GM23338 (cell line): ENCODE measurements at regions not wholly inside any gene's neighbourhood (a gene's known extent, or its start where the extent isn't known, plus 50 kb on each side); places are given as distances from the start of the nearest gene placed in this dataset.

Experiments
- ATAC-seq: fragments of 200-7000 bp; cut with Tn5 transposase; 3 replicates; pipeline ENCODE4 v1.9.1; 2020
- DNase-seq: peaks from one replicate; pipeline ENCODE4 v3.0.0-alpha.2; 2015; ENCODE audit warnings: low spot score
- H2AFZ ChIP-seq: fragments of 200-600 bp; sonication (generic); 2 replicates; pipeline ENCODE4 v1.8.0; 2016; ENCODE audit warnings: antibody characterized with exemption, mild to moderate bottlenecking, moderate library complexity
- H3F3A ChIP-seq: fragments of 200-600 bp; sonication (generic); replicated peaks from 2 replicates; pipeline ENCODE4 v1.8.0; 2017; ENCODE audit warnings: antibody characterized with exemption, mixed run types, low read depth
- H3K27ac ChIP-seq: fragments of 200-600 bp; sonication (generic); 2 replicates; pipeline ENCODE4 v1.6.1; 2016; ENCODE audit warnings: low read depth
- H3K27me3 ChIP-seq: fragments of 200-600 bp; sonication (generic); 2 replicates; pipeline ENCODE4 v1.8.0; 2016; ENCODE audit warnings: mild to moderate bottlenecking, mixed run types, moderate library complexity; ENCODE audit not compliant: insufficient read depth
- H3K36me3 ChIP-seq: fragments of 200-600 bp; sonication (generic); 2 replicates; pipeline ENCODE4 v1.8.0; 2016; ENCODE audit warnings: mild to moderate bottlenecking; ENCODE audit not compliant: insufficient read depth
- H3K4me1 ChIP-seq: fragments of 200-600 bp; sonication (generic); 2 replicates; pipeline ENCODE4 v1.8.0; 2016; ENCODE audit warnings: mild to moderate bottlenecking, moderate library complexity; ENCODE audit not compliant: insufficient read depth
- H3K4me2 ChIP-seq: fragments of 200-600 bp; sonication (generic); 2 replicates; pipeline ENCODE4 v1.7.1; 2017; ENCODE audit warnings: mixed run types
- H3K4me3 ChIP-seq: fragments of 200-600 bp; sonication (generic); 2 replicates; pipeline ENCODE4 v1.6.1; 2016; ENCODE audit warnings: mixed run types
- H3K79me2 ChIP-seq: fragments of 200-600 bp; sonication (generic); replicated peaks from 2 replicates; pipeline ENCODE4 v1.8.0; 2017; ENCODE audit warnings: mild to moderate bottlenecking; ENCODE audit not compliant: insufficient read depth
- H3K9me2 ChIP-seq: fragments of 200-600 bp; sonication (generic); 2 replicates; pipeline ENCODE4 v1.8.0; 2017; ENCODE audit not compliant: insufficient read depth
- H4K20me1 ChIP-seq: fragments of 200-600 bp; sonication (generic); replicated peaks from 2 replicates; pipeline ENCODE4 v1.8.0; 2017; ENCODE audit warnings: mild to moderate bottlenecking; ENCODE audit not compliant: insufficient read depth
- H3K27ac Mint-ChIP-seq: 2 replicates; pipeline ENCODE4 v1.8.0; 2020; ENCODE audit warnings: inconsistent platforms, mild to moderate bottlenecking, moderate library complexity, mixed read lengths
- H3K27me3 Mint-ChIP-seq: 3 replicates; pipeline ENCODE4 v1.8.0; 2022; ENCODE audit warnings: low read depth, mild to moderate bottlenecking, moderate library complexity, mixed read lengths, inconsistent platforms; ENCODE audit not compliant: insufficient read depth, poor library complexity
- H3K36me3 Mint-ChIP-seq: 3 replicates; pipeline ENCODE4 v1.8.0; 2021; ENCODE audit warnings: low read depth, mild to moderate bottlenecking, inconsistent platforms, moderate library complexity, mixed read lengths
- H3K4me1 Mint-ChIP-seq: 3 replicates; pipeline ENCODE4 v1.8.0; 2020; ENCODE audit warnings: mild to moderate bottlenecking, inconsistent platforms, mixed read lengths
- H3K4me3 Mint-ChIP-seq: 3 replicates; pipeline ENCODE4 v1.8.0; 2021; ENCODE audit warnings: moderate library complexity, mild to moderate bottlenecking, inconsistent platforms, mixed read lengths
- H3K9me3 Mint-ChIP-seq: 3 replicates; pipeline ENCODE4 v1.8.0; 2020; ENCODE audit warnings: moderate library complexity, mild to moderate bottlenecking, inconsistent platforms, mixed read lengths
- CREB1 ChIP-seq: fragments of 250-450 bp; sonication (Bioruptor Pico); IDR thresholded peaks from 2 replicates; pipeline ENCODE4 v1.5.0; 2020; ENCODE audit warnings: low read depth, mild to moderate bottlenecking, moderate library complexity
- EZH2 ChIP-seq: fragments of 200-600 bp; sonication (generic); IDR thresholded peaks from one replicate; pipeline ENCODE4 v1.8.0; 2017; ENCODE audit warnings: antibody characterized with exemption, mild to moderate bottlenecking, low read depth; ENCODE audit not compliant: unreplicated experiment
- EZH2phosphoT487 ChIP-seq: fragments of 200-600 bp; sonication (generic); IDR thresholded peaks from one replicate; pipeline ENCODE4 v1.8.1; 2018; ENCODE audit warnings: antibody characterized with exemption; ENCODE audit not compliant: unreplicated experiment
- NANOG ChIP-seq: IDR thresholded peaks from 2 replicates; pipeline ENCODE4 v1.6.1; 2016; ENCODE audit warnings: antibody characterized with exemption, borderline replicate concordance
- POLR2AphosphoS5 ChIP-seq: IDR thresholded peaks from 2 replicates; pipeline ENCODE4 v1.6.1; 2016; ENCODE audit warnings: antibody characterized with exemption, low read depth
- ZNF114 ChIP-seq: fragments of 250-450 bp; sonication (Bioruptor Pico); IDR thresholded peaks from 2 replicates; pipeline ENCODE4 v1.5.0; 2020; ENCODE audit warnings: mild to moderate bottlenecking, moderate library complexity
- ZNF462 ChIP-seq: fragments of 250-450 bp; sonication (Bioruptor Pico); IDR thresholded peaks from 2 replicates; pipeline ENCODE4 v1.5.0; 2020; ENCODE audit warnings: mild to moderate bottlenecking, moderate library complexity

- H3K9me3 Mint-ChIP-seq, result no peaks in the 10 kb centered on the region
- peak overlapping the region; percentile 71 for H3K27ac ChIP-seq
- H3K79me2 ChIP-seq, result no peaks in the 10 kb centered on the region
- peak; percentile 51 for DNase-seq
- H2AFZ ChIP-seq, result no peak overlapping the region
- peaks cover 25% of the 10 kb centered on the region; the same call in 2 of the 3 replicates for H3K4me1 Mint-ChIP-seq
- ATAC-seq, result no peak; the same call in 1 of the 3 replicates
- peaks cover 24% of the 10 kb centered on the region for H3K4me1 ChIP-seq
- peaks cover 4% of the 10 kb centered on the region for H3K27me3 Mint-ChIP-seq
- no peaks in the 10 kb centered on the region for H3K27me3 ChIP-seq
- H3K4me3 ChIP-seq, result no peak overlapping the region
- H3K36me3 ChIP-seq, result no peaks in the 10 kb centered on the region
- no peaks in the 10 kb centered on the region for H3F3A ChIP-seq
- H3K36me3 Mint-ChIP-seq, result no peaks in the 10 kb centered on the region
- H4K20me1 ChIP-seq, result no peaks in the 10 kb centered on the region
- H3K27ac Mint-ChIP-seq, result no peak overlapping the region
- H3K9me2 ChIP-seq, result peaks cover 6% of the 10 kb centered on the region; the same call in 1 of the 2 replicates
- TF ChIP-seq NANOG, result no peak
- peak; percentile 64; the same call in 1 of the 2 replicates for TF ChIP-seq ZNF462 (CRISPR knock-in tag)
- TF ChIP-seq EZH2, result no peak
- TF ChIP-seq POLR2AphosphoS5, result no peak
- no peak for TF ChIP-seq ZNF114 (CRISPR knock-in tag)
- no peak overlapping the region for H3K4me2 ChIP-seq
- H3K4me3 Mint-ChIP-seq, result no peak overlapping the region
Measured at GRCh38 chr15:31782951-31783350, 247.4 kb upstream of the CHRNA7 start.

GRCh38 chr15:31786360-31786759 lies 244.0 kb upstream of the CHRNA7 start:
- no peak overlapping the region for H3K4me2 ChIP-seq
- no peaks in the 10 kb centered on the region for H3K9me3 Mint-ChIP-seq
- no peaks in the 10 kb centered on the region for H3F3A ChIP-seq
- no peaks in the 10 kb centered on the region for H3K36me3 ChIP-seq
- H3K4me3 ChIP-seq, result no peak overlapping the region
- peaks cover 5% of the 10 kb centered on the region for H3K27me3 Mint-ChIP-seq
- H4K20me1 ChIP-seq, result no peaks in the 10 kb centered on the region
- peaks cover 25% of the 10 kb centered on the region; the same call in 2 of the 3 replicates for H3K4me1 Mint-ChIP-seq
- no peak overlapping the region for H3K4me3 Mint-ChIP-seq
- DNase-seq (no peak), ATAC-seq (no peak)
- no peak overlapping the region for H2AFZ ChIP-seq
- H3K79me2 ChIP-seq, result no peaks in the 10 kb centered on the region
- no peak overlapping the region for H3K27ac ChIP-seq
- H3K4me1 ChIP-seq, result peaks cover 24% of the 10 kb centered on the region
- no peaks in the 10 kb centered on the region for H3K36me3 Mint-ChIP-seq
- no peak overlapping the region for H3K27ac Mint-ChIP-seq
- peaks cover 6% of the 10 kb centered on the region; the same call in 1 of the 2 replicates for H3K9me2 ChIP-seq
- H3K27me3 ChIP-seq, result no peaks in the 10 kb centered on the region
- TF ChIP-seq ZNF114 (CRISPR knock-in tag) (no peak), ZNF462 (CRISPR knock-in tag) (no peak), EZH2 (no peak), CREB1 (CRISPR knock-in tag) (no peak), EZH2phosphoT487 (no peak)
